Hepatic stellate cell (primary cell): ENCODE measurements at regions not wholly inside any gene's neighbourhood (a gene's known extent, or its start where the extent isn't known, plus 50 kb on each side); places are given as distances from the start of the nearest gene placed in this dataset.
"Not testable (repeated sequence)": the region's sequence is repeated elsewhere in the genome, so short reads cannot be mapped to it uniquely, and the experiment has no call there.

Source experiments
- DNase-seq: peaks from one replicate; pipeline ENCODE4 v3.0.0; 2011; ENCODE audit warnings: low spot score

GRCh38 chr2:147013696-147014392, 831.0 kb upstream of the ACVR2A start:
- no peak for DNase-seq

- no peak for DNase-seq
These were observed 836.3 kb upstream of the ACVR2A start for GRCh38 chr2:147008481-147008880.

GRCh38 chr2:147006736-147007141, 838.1 kb upstream of the ACVR2A start:
- DNase-seq, result no peak

GRCh38 chr2:147003081-147003480, 841.7 kb upstream of the ACVR2A start:
- DNase-seq, result no peak

- DNase-seq, result no peak
These were observed 842.6 kb upstream of the ACVR2A start for GRCh38 chr2:147002256-147002655.

- no peak for DNase-seq
These were observed 843.8 kb upstream of the ACVR2A start for GRCh38 chr2:147001061-147001460.

GRCh38 chr2:147000151-147000550, 844.7 kb upstream of the ACVR2A start:
- not testable (repeated sequence) for DNase-seq

- DNase-seq, result no peak
These were observed 846.9 kb upstream of the ACVR2A start for GRCh38 chr2:146997945-146998344.

- no peak for DNase-seq
These were observed 847.3 kb upstream of the ACVR2A start for GRCh38 chr2:146997488-146997887.

- DNase-seq, result no peak
These were observed 850.6 kb upstream of the ACVR2A start for GRCh38 chr2:146994246-146994645.

- no peak for DNase-seq
These were observed 852.4 kb upstream of the ACVR2A start for GRCh38 chr2:146992466-146992865.

- DNase-seq, result no peak
These were observed 852.8 kb upstream of the ACVR2A start for GRCh38 chr2:146992057-146992456.

GRCh38 chr2:146990311-146991054, 854.3 kb upstream of the ACVR2A start:
- DNase-seq, result no peak

GRCh38 chr2:146989741-146990140, 855.1 kb upstream of the ACVR2A start:
- DNase-seq, result no peak

- no peak for DNase-seq
These were observed 856.8 kb upstream of the ACVR2A start for GRCh38 chr2:146987996-146988395.

GRCh38 chr2:146986161-146986560, 858.7 kb upstream of the ACVR2A start:
- DNase-seq, result no peak

GRCh38 chr2:146985753-146986152, 859.1 kb upstream of the ACVR2A start:
- DNase-seq, result no peak

- DNase-seq, result no peak
These were observed 860.8 kb upstream of the ACVR2A start for GRCh38 chr2:146984014-146984413.

- DNase-seq, result peak; percentile 34
These were observed 862.4 kb upstream of the ACVR2A start for GRCh38 chr2:146982393-146982846.

- DNase-seq, result no peak
These were observed 862.9 kb upstream of the ACVR2A start for GRCh38 chr2:146981921-146982320.

- DNase-seq, result no peak
These were observed 865.1 kb upstream of the ACVR2A start for GRCh38 chr2:146979746-146980145.

- DNase-seq, result no peak
These were observed 866.0 kb upstream of the ACVR2A start for GRCh38 chr2:146978577-146979555.
